Astrocyte (in vitro differentiated cells and primary cell): ENCODE measurements at regions not wholly inside any gene's neighbourhood (a gene's known extent, or its start where the extent isn't known, plus 50 kb on each side); places are given as distances from the start of the nearest gene placed in this dataset.

Source experiments
- DNase-seq: peaks from one replicate; pipeline ENCODE4 v3.0.0-alpha.2; 2010; ENCODE audit warnings: low read depth
- FAIRE-seq: peaks from 2 replicates; lab custom pipeline; 2011; peaks lifted over from hg19 to GRCh38; lab: Jason Lieb, UNC
- H2AFZ ChIP-seq: 2 replicates; pipeline ENCODE4 v1.6.0; 2012; ENCODE audit warnings: low read depth, low read length, inconsistent platforms
- H3K27ac ChIP-seq: 2 replicates; pipeline ENCODE4 v1.5.1; 2011; ENCODE audit warnings: low read depth, low read length, inconsistent platforms
- H3K27me3 ChIP-seq: 2 replicates; pipeline ENCODE4 v1.6.0; 2011; ENCODE audit warnings: low read length, inconsistent platforms; ENCODE audit not compliant: insufficient read depth
- H3K36me3 ChIP-seq: 2 replicates; pipeline ENCODE4 v1.5.1; 2011; ENCODE audit warnings: low read length, inconsistent platforms; ENCODE audit not compliant: insufficient read depth
- H3K4me1 ChIP-seq: 2 replicates; pipeline ENCODE4 v1.5.1; 2011; ENCODE audit warnings: low read length, inconsistent platforms; ENCODE audit not compliant: insufficient read depth
- H3K4me2 ChIP-seq: 2 replicates; pipeline ENCODE4 v1.6.0; 2012; ENCODE audit warnings: low read length, inconsistent platforms
- H3K4me3 ChIP-seq: 2 replicates; pipeline ENCODE4 v1.5.1; 2011; ENCODE audit warnings: low read depth, mild to moderate bottlenecking, low read length, inconsistent platforms; ENCODE audit not compliant: insufficient read depth
- H3K79me2 ChIP-seq: 2 replicates; pipeline ENCODE4 v1.6.0; 2012; ENCODE audit warnings: mild to moderate bottlenecking, low read length, inconsistent platforms; ENCODE audit not compliant: insufficient read depth
- H3K9ac ChIP-seq: 2 replicates; pipeline ENCODE4 v1.6.0; 2012; ENCODE audit warnings: mild to moderate bottlenecking, low read length, inconsistent platforms
- H3K9me3 ChIP-seq: 2 replicates; pipeline ENCODE4 v1.5.1; 2012; ENCODE audit warnings: low read depth, mild to moderate bottlenecking, low read length, inconsistent platforms; ENCODE audit not compliant: insufficient read depth
- H4K20me1 ChIP-seq: 2 replicates; pipeline ENCODE4 v1.6.0; 2012; ENCODE audit warnings: low read length, inconsistent platforms; ENCODE audit not compliant: insufficient read depth
- H3K27ac Mint-ChIP-seq: one replicate; pipeline ENCODE4 v1.8.0; 2021; ENCODE audit warnings: mild to moderate bottlenecking, mixed read lengths; ENCODE audit not compliant: unreplicated experiment
- H3K27me3 Mint-ChIP-seq: one replicate; pipeline ENCODE4 v1.8.0; 2021; ENCODE audit warnings: low read depth, mixed read lengths; ENCODE audit not compliant: unreplicated experiment
- H3K36me3 Mint-ChIP-seq: one replicate; pipeline ENCODE4 v1.8.0; 2021; ENCODE audit warnings: low read depth, mixed read lengths; ENCODE audit not compliant: unreplicated experiment
- H3K4me1 Mint-ChIP-seq: one replicate; pipeline ENCODE4 v1.8.0; 2021; ENCODE audit warnings: low read depth, mixed read lengths; ENCODE audit not compliant: unreplicated experiment
- H3K4me3 Mint-ChIP-seq: one replicate; pipeline ENCODE4 v1.8.0; 2021; ENCODE audit warnings: mild to moderate bottlenecking, moderate library complexity, mixed read lengths; ENCODE audit not compliant: unreplicated experiment
- H3K9me3 Mint-ChIP-seq: one replicate; pipeline ENCODE4 v1.8.0; 2021; ENCODE audit warnings: mild to moderate bottlenecking, mixed read lengths; ENCODE audit not compliant: unreplicated experiment
- EZH2 ChIP-seq: IDR thresholded peaks from 2 replicates; pipeline ENCODE4 v1.6.1; 2012; ENCODE audit warnings: mild to moderate bottlenecking, low read length, inconsistent platforms; ENCODE audit not compliant: insufficient read depth
- TF ChIP-seq, protein P1 (sequence below): IDR thresholded peaks from 2 replicates; pipeline ENCODE4 v1.5.1; 2011; ENCODE audit warnings: low read depth, mild to moderate bottlenecking, inconsistent platforms, low read length, moderate library complexity; ENCODE audit not compliant: insufficient read depth

DNA sequence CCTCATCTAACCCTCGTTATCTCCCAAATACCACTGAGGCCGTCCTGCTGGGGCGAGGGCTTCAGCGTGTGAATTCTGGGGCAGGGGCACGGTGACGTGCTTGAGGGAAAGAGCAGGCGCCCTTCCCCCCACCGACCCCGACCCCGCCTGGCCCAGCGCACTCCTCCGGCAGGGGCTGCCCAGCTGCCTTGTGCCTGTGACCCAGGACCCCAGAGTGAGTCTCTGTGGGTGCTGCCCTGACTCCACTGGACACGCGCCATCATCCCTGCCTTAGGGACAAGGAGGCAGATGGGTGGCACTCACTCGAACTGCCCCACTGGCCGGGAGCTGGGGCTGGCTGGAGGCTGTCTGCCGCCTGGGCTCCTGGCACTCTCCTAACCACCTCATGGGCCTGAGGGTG is 136.2 kb upstream of the LPCAT1 start:
- DNase-seq (no peak), FAIRE-seq (no peak)
- Mint-ChIP-seq H3K27ac (no peak overlapping the region), H3K27me3 (peaks cover 56% of the 10 kb centered on the region), H3K4me3 (no peak overlapping the region), H3K36me3 (no peaks in the 10 kb centered on the region), H3K4me1 (no peaks in the 10 kb centered on the region), H3K9me3 (no peaks in the 10 kb centered on the region)
- Histone ChIP-seq H3K9me3 (no peaks in the 10 kb centered on the region), H3K4me1 (no peaks in the 10 kb centered on the region), H3K79me2 (no peaks in the 10 kb centered on the region), H3K27ac (no peak overlapping the region), H4K20me1 (no peaks in the 10 kb centered on the region), H3K36me3 (no peaks in the 10 kb centered on the region), H3K4me2 (no peak overlapping the region), H3K9ac (no peak overlapping the region), H3K4me3 (no peak overlapping the region), H2AFZ (no peak overlapping the region), H3K27me3 (peaks cover 20% of the 10 kb centered on the region)
- TF ChIP-seq EZH2 = no peak
- TF ChIP-seq, protein P1, sequence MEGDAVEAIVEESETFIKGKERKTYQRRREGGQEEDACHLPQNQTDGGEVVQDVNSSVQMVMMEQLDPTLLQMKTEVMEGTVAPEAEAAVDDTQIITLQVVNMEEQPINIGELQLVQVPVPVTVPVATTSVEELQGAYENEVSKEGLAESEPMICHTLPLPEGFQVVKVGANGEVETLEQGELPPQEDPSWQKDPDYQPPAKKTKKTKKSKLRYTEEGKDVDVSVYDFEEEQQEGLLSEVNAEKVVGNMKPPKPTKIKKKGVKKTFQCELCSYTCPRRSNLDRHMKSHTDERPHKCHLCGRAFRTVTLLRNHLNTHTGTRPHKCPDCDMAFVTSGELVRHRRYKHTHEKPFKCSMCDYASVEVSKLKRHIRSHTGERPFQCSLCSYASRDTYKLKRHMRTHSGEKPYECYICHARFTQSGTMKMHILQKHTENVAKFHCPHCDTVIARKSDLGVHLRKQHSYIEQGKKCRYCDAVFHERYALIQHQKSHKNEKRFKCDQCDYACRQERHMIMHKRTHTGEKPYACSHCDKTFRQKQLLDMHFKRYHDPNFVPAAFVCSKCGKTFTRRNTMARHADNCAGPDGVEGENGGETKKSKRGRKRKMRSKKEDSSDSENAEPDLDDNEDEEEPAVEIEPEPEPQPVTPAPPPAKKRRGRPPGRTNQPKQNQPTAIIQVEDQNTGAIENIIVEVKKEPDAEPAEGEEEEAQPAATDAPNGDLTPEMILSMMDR = no peak

DNA sequence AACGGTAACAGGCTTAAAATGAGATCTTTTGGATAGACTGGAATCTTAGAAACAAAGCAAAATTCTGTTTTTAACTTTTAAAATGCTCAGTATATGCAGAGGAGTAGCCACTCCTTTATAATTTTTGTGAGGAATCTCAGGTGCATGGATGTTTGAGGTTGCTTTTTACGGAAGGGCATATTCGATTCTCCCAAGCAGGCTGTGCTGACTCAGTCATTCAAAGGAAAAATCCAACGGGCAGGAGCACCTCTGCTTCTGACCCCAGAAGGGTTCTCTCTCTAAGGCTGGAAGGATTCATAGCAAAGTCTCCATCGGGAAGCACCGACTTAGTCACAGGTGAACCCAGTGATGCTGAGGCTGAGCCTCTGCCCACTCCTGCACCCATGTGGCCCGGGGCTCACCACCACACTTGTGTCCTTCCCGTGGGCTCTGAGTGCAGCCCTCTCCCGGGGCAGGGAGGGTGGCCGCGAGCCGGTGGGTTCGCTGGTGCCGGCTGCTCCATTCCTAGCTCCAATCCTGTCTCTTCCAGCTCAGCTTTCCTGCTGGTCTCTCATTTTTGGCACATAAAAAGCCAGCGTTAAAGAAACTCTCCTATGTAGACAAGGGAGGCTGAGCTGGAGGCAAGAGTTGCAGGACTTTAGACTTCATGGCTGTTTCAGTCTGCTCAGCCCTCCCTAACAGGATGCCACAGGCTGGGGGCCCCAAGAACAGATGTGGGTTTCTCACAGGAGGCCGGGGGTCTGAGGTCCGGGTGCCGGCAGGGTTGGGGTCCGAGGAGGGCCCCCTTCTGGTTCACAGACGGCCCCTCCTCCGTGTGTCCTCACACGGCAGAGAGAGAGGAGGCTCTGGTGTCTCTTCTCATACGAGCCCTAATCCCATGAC is 135.6 kb upstream of the LPCAT1 start:
- TF ChIP-seq EZH2 = no peak
- TF ChIP-seq, protein P1 = no peak
- Histone ChIP-seq H3K79me2 (no peaks in the 10 kb centered on the region), H3K27ac (no peak overlapping the region), H3K9me3 (no peaks in the 10 kb centered on the region), H3K9ac (no peak overlapping the region), H3K4me3 (no peak overlapping the region), H3K27me3 (peaks cover 21% of the 10 kb centered on the region), H2AFZ (no peak overlapping the region), H3K4me1 (no peaks in the 10 kb centered on the region), H3K36me3 (no peaks in the 10 kb centered on the region), H4K20me1 (no peaks in the 10 kb centered on the region), H3K4me2 (no peak overlapping the region)
- Mint-ChIP-seq H3K4me1 (no peaks in the 10 kb centered on the region), H3K9me3 (no peaks in the 10 kb centered on the region), H3K27me3 (peaks cover 55% of the 10 kb centered on the region), H3K36me3 (no peaks in the 10 kb centered on the region), H3K4me3 (no peak overlapping the region), H3K27ac (no peak overlapping the region)
- FAIRE-seq (no peak), DNase-seq (no peak)

DNA sequence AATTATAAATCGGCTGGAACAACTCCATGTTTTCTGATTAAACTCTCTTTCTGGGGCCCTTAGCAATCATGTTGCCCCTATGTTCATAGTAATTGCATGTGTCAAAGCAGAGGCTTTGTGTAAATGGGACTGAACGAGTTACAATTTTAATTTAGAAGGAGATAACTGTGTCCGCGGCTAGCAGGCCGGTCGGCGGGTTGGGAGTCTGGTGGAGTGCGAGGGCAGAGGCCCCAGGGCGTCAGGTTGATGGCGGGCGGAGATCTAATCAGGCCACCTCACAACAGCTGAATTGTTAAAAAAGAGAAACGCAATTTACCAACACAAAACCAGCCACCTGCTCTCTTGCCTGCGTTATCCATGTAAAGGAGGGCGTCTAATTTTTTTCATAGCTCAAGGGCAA is 134.9 kb upstream of the LPCAT1 start:
- H4K20me1 ChIP-seq = no peaks in the 10 kb centered on the region
- no peak overlapping the region for H3K4me2 ChIP-seq
- no peak overlapping the region for H3K4me3 ChIP-seq
- FAIRE-seq (no peak), DNase-seq (no peak)
- H3K9me3 Mint-ChIP-seq = no peaks in the 10 kb centered on the region
- H3K27me3 Mint-ChIP-seq = peaks cover 55% of the 10 kb centered on the region
- no peak overlapping the region for H2AFZ ChIP-seq
- no peaks in the 10 kb centered on the region for H3K79me2 ChIP-seq
- H3K36me3 ChIP-seq = no peaks in the 10 kb centered on the region
- H3K36me3 Mint-ChIP-seq = no peaks in the 10 kb centered on the region
- H3K27me3 ChIP-seq = peaks cover 21% of the 10 kb centered on the region
- H3K27ac Mint-ChIP-seq = no peak overlapping the region
- no peaks in the 10 kb centered on the region for H3K9me3 ChIP-seq
- TF ChIP-seq, protein P1 = no peak
- no peak for TF ChIP-seq EZH2
- no peaks in the 10 kb centered on the region for H3K4me1 ChIP-seq
- H3K27ac ChIP-seq = no peak overlapping the region
- no peak overlapping the region for H3K4me3 Mint-ChIP-seq
- no peak overlapping the region for H3K9ac ChIP-seq
- no peaks in the 10 kb centered on the region for H3K4me1 Mint-ChIP-seq
